Liver (tissue), 8 donors: ENCODE measurements at regions not wholly inside any gene's neighbourhood (a gene's known extent, or its start where the extent isn't known, plus 50 kb on each side); places are given as distances from the start of the nearest gene placed in this dataset.

ENCODE experiments used
- DNase-seq: peaks from one replicate; pipeline ENCODE4 v3.0.0-alpha.2; 2017; ENCODE audit warnings: low spot score
- H3K27ac ChIP-seq, 2 donors: one replicate each; pipeline ENCODE4 v1.7.0; 2013; ENCODE audit warnings: inconsistent platforms in 2 of 2, low read length in 2 of 2, control low read depth in 1 of 2, low read depth in 1 of 2, mild to moderate bottlenecking in 1 of 2
- H3K27me3 ChIP-seq, 4 donors: one replicate each; pipeline versions ENCODE4 v1.6.1 to v1.7.0; 2013; ENCODE audit warnings: low read length in 3 of 4, inconsistent platforms in 1 of 4, mild to moderate bottlenecking in 1 of 4, moderate library complexity in 1 of 4; ENCODE audit not compliant: control insufficient read depth in 4 of 4, insufficient read depth in 4 of 4
- H3K36me3 ChIP-seq, 4 donors: one replicate each; pipeline versions ENCODE4 v1.6.1 to v1.7.0; 2013; ENCODE audit warnings: low read length in 3 of 4, mild to moderate bottlenecking in 3 of 4, low read depth in 1 of 4, moderate library complexity in 1 of 4; ENCODE audit not compliant: control insufficient read depth in 4 of 4, insufficient read depth in 3 of 4
- H3K4me1 ChIP-seq, 4 donors: one replicate each; pipeline versions ENCODE4 v1.6.1 to v1.7.0; 2013; ENCODE audit warnings: low read length in 3 of 4, mild to moderate bottlenecking in 3 of 4, moderate library complexity in 1 of 4; ENCODE audit not compliant: control insufficient read depth in 4 of 4, insufficient read depth in 4 of 4
- H3K4me3 ChIP-seq, 3 donors: one replicate each; pipeline versions ENCODE4 v1.6.1 to v1.7.0; 2013; ENCODE audit warnings: low read length in 3 of 3, control low read depth in 1 of 3, low read depth in 1 of 3, mild to moderate bottlenecking in 1 of 3
- H3K9ac ChIP-seq, 2 donors: one replicate each; pipeline ENCODE4 v1.7.0; 2013; ENCODE audit warnings: low read length in 2 of 2, mild to moderate bottlenecking in 2 of 2, moderate library complexity in 2 of 2, control low read depth in 1 of 2, low read depth in 1 of 2
- H3K9me3 ChIP-seq, 4 donors: one replicate each; pipeline versions ENCODE4 v1.6.1 to v1.7.0; 2013; ENCODE audit warnings: low read length in 3 of 4; ENCODE audit not compliant: control insufficient read depth in 4 of 4
- EGR1 ChIP-seq, 2 donors: IDR thresholded peaks; 2 replicates each; pipeline ENCODE4 v1.6.1; 2016 to 2018; ENCODE audit warnings: antibody characterized with exemption in 2 of 2, low read depth in 2 of 2
- FOXA1 ChIP-seq: IDR thresholded peaks from 2 replicates; pipeline ENCODE4 v1.6.1; 2016; ENCODE audit warnings: antibody characterized with exemption
- FOXA2 ChIP-seq: IDR thresholded peaks from 2 replicates; pipeline ENCODE4 v1.6.1; 2016; ENCODE audit warnings: antibody characterized with exemption
- GABPA ChIP-seq, 2 donors: IDR thresholded peaks in 1 of 2; conservative IDR thresholded peaks in 1 of 2; 2 replicates each; pipeline ENCODE4 v1.6.1; 2016; ENCODE audit warnings: antibody characterized with exemption in 2 of 2, mild to moderate bottlenecking in 1 of 2, moderate library complexity in 1 of 2
- HNF4A ChIP-seq, 2 donors: conservative IDR thresholded peaks; 2 replicates each; pipeline ENCODE4 v1.6.1; 2016; ENCODE audit warnings: antibody characterized with exemption in 2 of 2, mild to moderate bottlenecking in 2 of 2
- HNF4G ChIP-seq: IDR thresholded peaks from 2 replicates; pipeline ENCODE4 v1.6.1; 2016; ENCODE audit warnings: antibody characterized with exemption
- JUND ChIP-seq, 2 donors: IDR thresholded peaks; 2 replicates each; pipeline ENCODE4 v1.6.1; 2016; ENCODE audit warnings: antibody characterized with exemption in 2 of 2
- NR2F2 ChIP-seq: IDR thresholded peaks from 2 replicates; pipeline ENCODE4 v1.6.1; 2016; ENCODE audit warnings: antibody characterized with exemption
- RAD21 ChIP-seq, 2 donors: IDR thresholded peaks; 2 replicates each; pipeline ENCODE4 v1.6.1; 2016; ENCODE audit warnings: antibody characterized with exemption in 2 of 2, mild to moderate bottlenecking in 2 of 2
- RXRA ChIP-seq, 2 donors: IDR thresholded peaks; 2 replicates each; pipeline ENCODE4 v1.6.1; 2017 to 2018; ENCODE audit warnings: antibody characterized with exemption in 2 of 2, mild to moderate bottlenecking in 1 of 2
- SP1 ChIP-seq: IDR thresholded peaks from 2 replicates; pipeline ENCODE4 v1.6.1; 2018; ENCODE audit warnings: antibody characterized with exemption, mild to moderate bottlenecking
- TAF1 ChIP-seq: conservative IDR thresholded peaks from 2 replicates; pipeline ENCODE4 v1.6.1; 2016; ENCODE audit warnings: antibody characterized with exemption, mild to moderate bottlenecking
- YY1 ChIP-seq: IDR thresholded peaks from 2 replicates; pipeline ENCODE4 v1.6.1; 2016; ENCODE audit warnings: antibody characterized with exemption, mild to moderate bottlenecking
- WGBS: extraction: QIAGEN DNeasy Blood & Tissue Kit; methylation state at CpG from one replicate; pipeline ENCODE4 v1.1.7; 2013; 5-methylcytosine and 5-hydroxymethylcytosine counted together
- TF ChIP-seq, protein P1 (sequence below): IDR thresholded peaks from 2 replicates; pipeline ENCODE4 v1.6.1; 2016; ENCODE audit warnings: antibody characterized with exemption, mild to moderate bottlenecking
- TF ChIP-seq, protein P2 (sequence below): IDR thresholded peaks from 2 replicates; pipeline ENCODE4 v1.6.1; 2016; ENCODE audit warnings: antibody characterized with exemption
- TF ChIP-seq, protein P3 (sequence below): IDR thresholded peaks from 2 replicates; pipeline ENCODE4 v1.6.1; 2016; ENCODE audit warnings: antibody characterized with exemption
- TF ChIP-seq, protein P4 (sequence below): fragments of 150-350 bp; IDR thresholded peaks from 2 replicates; pipeline ENCODE4 v1.5.1; 2017; ENCODE audit warnings: improper control_type of control experiment, low read depth, low read length; ENCODE audit not compliant: missing input control
- TF ChIP-seq, protein P5 (sequence below): IDR thresholded peaks from 2 replicates; pipeline ENCODE4 v1.6.1; 2016; ENCODE audit warnings: antibody characterized with exemption
- donor health status: healthy.
- donor health status: healthy.
- donor health status: healthy.
- donor health status: healthy.
- donor health status: healthy.

DNA sequence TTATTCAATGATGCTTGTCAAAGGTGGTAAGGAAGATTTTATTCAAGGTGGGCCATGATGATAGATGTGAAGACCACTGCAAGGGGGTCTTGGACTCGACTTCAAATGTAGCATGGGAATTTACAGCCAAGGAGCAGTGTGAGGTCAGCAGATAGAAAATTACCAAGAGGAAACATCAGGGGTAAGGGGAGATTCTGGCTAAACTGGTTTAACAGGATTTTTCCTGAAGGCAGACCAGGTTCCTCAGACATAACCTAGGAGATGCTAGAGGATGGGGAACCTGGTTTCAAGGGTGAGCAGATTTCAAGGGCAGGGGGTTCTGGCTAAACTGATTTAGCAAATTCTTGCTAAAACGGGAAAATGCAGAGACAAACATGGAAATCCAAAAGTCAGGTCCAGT lies 464.9 kb downstream of the TAFA4 start:
- H3K9me3 ChIP-seq: no peaks in the 10 kb centered on the region
- 53% methylated on average over 2 of the region's 2 CpGs for WGBS
- H3K9ac ChIP-seq: no peak overlapping the region
- no peaks in the 10 kb centered on the region for H3K27me3 ChIP-seq
- H3K4me3 ChIP-seq: no peak overlapping the region
- no peak overlapping the region for H3K27ac ChIP-seq
- H3K36me3 ChIP-seq: no peaks in the 10 kb centered on the region
- TF ChIP-seq NR2F2 (no peak), SP1 (no peak), GABPA (IDR thresholded peaks at IDR 0.05 in 1 of 2, conservative IDR thresholded peaks at IDR 0.05 in 1 of 2) (no peak), HNF4G (no peak), EGR1 (IDR thresholded peaks at IDR 0.05; ENCODE audit: low read depth in 2 of 2) (no peak), JUND (IDR thresholded peaks at IDR 0.05) (no peak), TAF1 (no peak), HNF4A (conservative IDR thresholded peaks at IDR 0.05) (no peak), RAD21 (IDR thresholded peaks at IDR 0.05) (no peak), RXRA (IDR thresholded peaks at IDR 0.05) (no peak), FOXA2 (no peak), YY1 (no peak), FOXA1 (no peak)
- TF ChIP-seq, protein P1, sequence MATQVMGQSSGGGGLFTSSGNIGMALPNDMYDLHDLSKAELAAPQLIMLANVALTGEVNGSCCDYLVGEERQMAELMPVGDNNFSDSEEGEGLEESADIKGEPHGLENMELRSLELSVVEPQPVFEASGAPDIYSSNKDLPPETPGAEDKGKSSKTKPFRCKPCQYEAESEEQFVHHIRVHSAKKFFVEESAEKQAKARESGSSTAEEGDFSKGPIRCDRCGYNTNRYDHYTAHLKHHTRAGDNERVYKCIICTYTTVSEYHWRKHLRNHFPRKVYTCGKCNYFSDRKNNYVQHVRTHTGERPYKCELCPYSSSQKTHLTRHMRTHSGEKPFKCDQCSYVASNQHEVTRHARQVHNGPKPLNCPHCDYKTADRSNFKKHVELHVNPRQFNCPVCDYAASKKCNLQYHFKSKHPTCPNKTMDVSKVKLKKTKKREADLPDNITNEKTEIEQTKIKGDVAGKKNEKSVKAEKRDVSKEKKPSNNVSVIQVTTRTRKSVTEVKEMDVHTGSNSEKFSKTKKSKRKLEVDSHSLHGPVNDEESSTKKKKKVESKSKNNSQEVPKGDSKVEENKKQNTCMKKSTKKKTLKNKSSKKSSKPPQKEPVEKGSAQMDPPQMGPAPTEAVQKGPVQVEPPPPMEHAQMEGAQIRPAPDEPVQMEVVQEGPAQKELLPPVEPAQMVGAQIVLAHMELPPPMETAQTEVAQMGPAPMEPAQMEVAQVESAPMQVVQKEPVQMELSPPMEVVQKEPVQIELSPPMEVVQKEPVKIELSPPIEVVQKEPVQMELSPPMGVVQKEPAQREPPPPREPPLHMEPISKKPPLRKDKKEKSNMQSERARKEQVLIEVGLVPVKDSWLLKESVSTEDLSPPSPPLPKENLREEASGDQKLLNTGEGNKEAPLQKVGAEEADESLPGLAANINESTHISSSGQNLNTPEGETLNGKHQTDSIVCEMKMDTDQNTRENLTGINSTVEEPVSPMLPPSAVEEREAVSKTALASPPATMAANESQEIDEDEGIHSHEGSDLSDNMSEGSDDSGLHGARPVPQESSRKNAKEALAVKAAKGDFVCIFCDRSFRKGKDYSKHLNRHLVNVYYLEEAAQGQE: no peak
- TF ChIP-seq, protein P2, sequence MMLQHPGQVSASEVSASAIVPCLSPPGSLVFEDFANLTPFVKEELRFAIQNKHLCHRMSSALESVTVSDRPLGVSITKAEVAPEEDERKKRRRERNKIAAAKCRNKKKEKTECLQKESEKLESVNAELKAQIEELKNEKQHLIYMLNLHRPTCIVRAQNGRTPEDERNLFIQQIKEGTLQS: no peak
- TF ChIP-seq, protein P3, sequence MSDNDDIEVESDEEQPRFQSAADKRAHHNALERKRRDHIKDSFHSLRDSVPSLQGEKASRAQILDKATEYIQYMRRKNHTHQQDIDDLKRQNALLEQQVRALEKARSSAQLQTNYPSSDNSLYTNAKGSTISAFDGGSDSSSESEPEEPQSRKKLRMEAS: no peak
- TF ChIP-seq, protein P4, sequence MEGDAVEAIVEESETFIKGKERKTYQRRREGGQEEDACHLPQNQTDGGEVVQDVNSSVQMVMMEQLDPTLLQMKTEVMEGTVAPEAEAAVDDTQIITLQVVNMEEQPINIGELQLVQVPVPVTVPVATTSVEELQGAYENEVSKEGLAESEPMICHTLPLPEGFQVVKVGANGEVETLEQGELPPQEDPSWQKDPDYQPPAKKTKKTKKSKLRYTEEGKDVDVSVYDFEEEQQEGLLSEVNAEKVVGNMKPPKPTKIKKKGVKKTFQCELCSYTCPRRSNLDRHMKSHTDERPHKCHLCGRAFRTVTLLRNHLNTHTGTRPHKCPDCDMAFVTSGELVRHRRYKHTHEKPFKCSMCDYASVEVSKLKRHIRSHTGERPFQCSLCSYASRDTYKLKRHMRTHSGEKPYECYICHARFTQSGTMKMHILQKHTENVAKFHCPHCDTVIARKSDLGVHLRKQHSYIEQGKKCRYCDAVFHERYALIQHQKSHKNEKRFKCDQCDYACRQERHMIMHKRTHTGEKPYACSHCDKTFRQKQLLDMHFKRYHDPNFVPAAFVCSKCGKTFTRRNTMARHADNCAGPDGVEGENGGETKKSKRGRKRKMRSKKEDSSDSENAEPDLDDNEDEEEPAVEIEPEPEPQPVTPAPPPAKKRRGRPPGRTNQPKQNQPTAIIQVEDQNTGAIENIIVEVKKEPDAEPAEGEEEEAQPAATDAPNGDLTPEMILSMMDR: no peak
- TF ChIP-seq, protein P5, sequence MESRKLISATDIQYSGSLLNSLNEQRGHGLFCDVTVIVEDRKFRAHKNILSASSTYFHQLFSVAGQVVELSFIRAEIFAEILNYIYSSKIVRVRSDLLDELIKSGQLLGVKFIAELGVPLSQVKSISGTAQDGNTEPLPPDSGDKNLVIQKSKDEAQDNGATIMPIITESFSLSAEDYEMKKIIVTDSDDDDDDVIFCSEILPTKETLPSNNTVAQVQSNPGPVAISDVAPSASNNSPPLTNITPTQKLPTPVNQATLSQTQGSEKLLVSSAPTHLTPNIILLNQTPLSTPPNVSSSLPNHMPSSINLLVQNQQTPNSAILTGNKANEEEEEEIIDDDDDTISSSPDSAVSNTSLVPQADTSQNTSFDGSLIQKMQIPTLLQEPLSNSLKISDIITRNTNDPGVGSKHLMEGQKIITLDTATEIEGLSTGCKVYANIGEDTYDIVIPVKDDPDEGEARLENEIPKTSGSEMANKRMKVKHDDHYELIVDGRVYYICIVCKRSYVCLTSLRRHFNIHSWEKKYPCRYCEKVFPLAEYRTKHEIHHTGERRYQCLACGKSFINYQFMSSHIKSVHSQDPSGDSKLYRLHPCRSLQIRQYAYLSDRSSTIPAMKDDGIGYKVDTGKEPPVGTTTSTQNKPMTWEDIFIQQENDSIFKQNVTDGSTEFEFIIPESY: no peak
- no peaks in the 10 kb centered on the region for H3K4me1 ChIP-seq
- DNase-seq: no peak

DNA sequence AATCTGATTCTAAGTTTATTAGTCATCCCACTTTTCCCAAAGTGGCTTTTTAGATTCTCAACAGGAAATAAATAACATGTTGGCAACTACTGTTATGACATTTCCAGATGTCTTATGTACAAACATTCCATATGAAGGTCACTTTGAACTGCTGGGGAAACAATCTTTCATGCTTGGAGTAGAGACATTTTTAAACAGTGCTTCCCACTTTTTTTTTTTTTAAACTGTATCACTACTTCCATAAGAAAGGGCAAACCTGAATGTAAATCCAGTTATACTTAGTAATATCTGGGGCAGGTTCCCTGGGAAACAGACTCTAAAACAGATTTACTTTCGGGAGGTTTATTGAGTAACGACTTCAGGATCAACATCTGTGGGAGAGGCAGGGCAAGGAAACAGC lies 473.8 kb downstream of the TAFA4 start:
- TF ChIP-seq HNF4G (no peak), TAF1 (no peak), YY1 (no peak), RXRA (IDR thresholded peaks at IDR 0.05) (no peak), JUND (IDR thresholded peaks at IDR 0.05) (no peak), RAD21 (IDR thresholded peaks at IDR 0.05) (no peak), GABPA (IDR thresholded peaks at IDR 0.05 in 1 of 2, conservative IDR thresholded peaks at IDR 0.05 in 1 of 2) (no peak)
- TF ChIP-seq, protein P4: no peak
- TF ChIP-seq, protein P5: no peak
- no peak for DNase-seq
- H3K4me3 ChIP-seq: no peak overlapping the region
- H3K9me3 ChIP-seq: peaks cover 0 to 4% (median under 1%) of the 10 kb centered on the region in 4 donors
- no peak overlapping the region for H3K27ac ChIP-seq
- peaks cover 0 to 3% (median 0%) of the 10 kb centered on the region in 4 donors for H3K27me3 ChIP-seq
- 69% methylated on average over 2 of the region's 2 CpGs for WGBS
- no peaks in the 10 kb centered on the region for H3K4me1 ChIP-seq
- no peaks in the 10 kb centered on the region for H3K36me3 ChIP-seq
- no peak overlapping the region for H3K9ac ChIP-seq
